ENCODE measurements at regions not wholly inside any gene's neighbourhood (a gene's known extent, or its start where the extent isn't known, plus 50 kb on each side); places are given as distances from the start of the nearest gene placed in this dataset.
"Not testable (repeated sequence)": the region's sequence is repeated elsewhere in the genome, so short reads cannot be mapped to it uniquely, and the experiment has no call there.

DNA sequence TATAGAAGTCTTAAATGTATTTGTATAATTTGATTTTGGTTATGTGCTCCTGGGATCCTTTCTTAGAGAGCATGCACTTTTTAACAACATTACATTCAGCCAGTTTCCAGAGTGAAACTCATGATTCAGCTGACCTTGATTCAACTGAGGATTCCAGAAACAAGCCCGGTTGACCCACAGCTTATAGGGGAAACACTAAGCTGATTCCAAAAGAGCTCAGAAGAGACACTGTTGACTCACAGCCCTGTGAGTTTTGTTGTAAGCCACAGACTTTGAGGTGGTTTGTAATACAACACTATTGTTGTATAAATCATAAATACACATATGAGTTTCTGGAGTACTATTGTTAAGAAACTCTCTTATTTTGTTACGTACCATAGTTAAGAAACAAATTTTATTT is 133.8 kb upstream of the MGAT4C start:
- Histone ChIP-seq H3K79me2 (ENCODE audit: control insufficient read depth, insufficient read depth, low read length) (no peaks in the 10 kb centered on the region), H4K5ac (ENCODE audit: low read length) (no peak overlapping the region), H3K4me3 (ENCODE audit: low read length) (no peak overlapping the region), H2BK5ac (ENCODE audit: low read length) (no peak overlapping the region), H3K9ac (ENCODE audit: low read length) (no peak overlapping the region), H2BK120ac (ENCODE audit: low read depth, low read length) (no peak overlapping the region), H3K56ac (ENCODE audit: low read length) (no peak overlapping the region), H3K27me3 (ENCODE audit: insufficient read depth, low read length, poor library complexity) (no peaks in the 10 kb centered on the region), H2BK15ac (replicated peaks; ENCODE audit: low read depth) (no peak overlapping the region), H3K79me1 (ENCODE audit: low read length) (no peaks in the 10 kb centered on the region), H2AK5ac (ENCODE audit: low read length) (no peak overlapping the region), H3K23ac (ENCODE audit: low read length) (no peak overlapping the region), H3K27ac (ENCODE audit: low read depth, low read length) (no peak overlapping the region), H3K18ac (ENCODE audit: low read length) (no peak overlapping the region), H3K4me1 (ENCODE audit: control insufficient read depth, low read depth, low read length) (no peaks in the 10 kb centered on the region), H4K8ac (ENCODE audit: low read depth, low read length) (no peak overlapping the region), H3K4me2 (ENCODE audit: low read length) (no peak overlapping the region), H3K36me3 (ENCODE audit: control insufficient read depth, insufficient read depth, low read length) (no peaks in the 10 kb centered on the region), H3K4ac (ENCODE audit: low read depth, low read length) (no peak overlapping the region)
- no CpG with 5 or more reads among the region's 2 CpGs for WGBS (ENCODE audit: extremely low coverage, insufficient coverage, low lambda C conversion rate)
- DNase-seq = no peak

DNA sequence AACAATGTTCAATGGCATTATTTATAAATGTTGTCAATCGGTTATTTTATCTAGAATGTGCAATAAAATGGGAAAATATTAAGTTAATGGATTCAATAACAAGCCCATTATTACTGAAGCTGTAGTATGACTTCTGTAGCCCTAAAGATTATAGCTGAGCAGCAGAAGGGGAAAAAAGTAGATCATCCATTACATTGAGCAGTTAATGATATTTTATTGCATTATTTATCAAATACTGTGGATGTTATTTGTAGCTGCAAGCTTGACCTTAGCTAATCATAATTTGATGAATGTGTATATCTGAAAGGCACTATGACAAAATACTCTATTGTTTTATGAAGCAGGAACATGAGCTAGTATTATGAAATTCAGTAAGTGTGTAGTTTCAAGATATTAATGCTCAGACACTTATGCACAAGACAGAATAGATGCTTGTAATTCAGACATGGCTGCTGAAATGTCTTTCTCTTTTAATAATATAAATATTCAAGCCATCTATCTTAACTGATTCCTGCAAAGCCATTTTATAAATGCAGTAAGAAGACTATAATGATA is 131.5 kb upstream of the MGAT4C start:
- H2BK5ac ChIP-seq (ENCODE audit: low read length) = no peak overlapping the region
- H3K4me1 ChIP-seq (ENCODE audit: control insufficient read depth, low read depth, low read length) = no peaks in the 10 kb centered on the region
- no peaks in the 10 kb centered on the region for H3K27me3 ChIP-seq (ENCODE audit: insufficient read depth, low read length, poor library complexity)
- H2BK15ac ChIP-seq (replicated peaks; ENCODE audit: low read depth) = no peak overlapping the region
- no peak overlapping the region for H3K4me2 ChIP-seq (ENCODE audit: low read length)
- WGBS (ENCODE audit: extremely low coverage, insufficient coverage, low lambda C conversion rate) = no CpG with 5 or more reads among the region's 1 CpG
- no peaks in the 10 kb centered on the region for H3K79me1 ChIP-seq (ENCODE audit: low read length)
- H4K5ac ChIP-seq (ENCODE audit: low read length) = no peak overlapping the region
- H3K4ac ChIP-seq (ENCODE audit: low read depth, low read length) = no peak overlapping the region
- H3K79me2 ChIP-seq (ENCODE audit: control insufficient read depth, insufficient read depth, low read length) = no peaks in the 10 kb centered on the region
- H2AK5ac ChIP-seq (ENCODE audit: low read length) = no peak overlapping the region
- no peak overlapping the region for H3K27ac ChIP-seq (ENCODE audit: low read depth, low read length)
- H3K36me3 ChIP-seq (ENCODE audit: control insufficient read depth, insufficient read depth, low read length) = no peaks in the 10 kb centered on the region
- no peak overlapping the region for H3K4me3 ChIP-seq (ENCODE audit: low read length)
- no peak overlapping the region for H3K56ac ChIP-seq (ENCODE audit: low read length)
- no peak overlapping the region for H4K8ac ChIP-seq (ENCODE audit: low read depth, low read length)
- H3K9ac ChIP-seq (ENCODE audit: low read length) = no peak overlapping the region
- H3K18ac ChIP-seq (ENCODE audit: low read length) = no peak overlapping the region
- DNase-seq = no peak
- H2BK120ac ChIP-seq (ENCODE audit: low read depth, low read length) = no peak overlapping the region
- no peak overlapping the region for H3K23ac ChIP-seq (ENCODE audit: low read length)

DNA sequence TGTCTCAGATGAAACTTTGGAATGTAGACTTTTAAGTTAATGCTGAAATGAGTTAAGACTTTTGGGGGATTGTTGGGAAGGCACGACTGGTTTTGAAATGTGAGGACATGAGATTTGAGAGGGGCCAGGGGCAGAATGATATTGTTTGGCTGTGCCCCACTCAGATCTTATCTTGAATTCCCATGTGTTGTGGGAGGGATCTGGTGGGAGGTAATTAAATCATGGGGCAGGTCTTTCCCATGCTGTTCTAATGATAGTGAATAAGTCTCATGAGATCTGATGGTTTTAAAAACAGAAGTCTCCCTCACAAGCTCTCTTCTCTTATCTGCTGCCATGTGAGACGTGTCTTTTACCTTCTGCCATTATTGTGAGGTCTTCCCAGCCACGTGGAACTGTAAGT is 127.6 kb upstream of the MGAT4C start:
- not testable (repeated sequence) for H2BK5ac ChIP-seq (ENCODE audit: low read length); H2BK15ac ChIP-seq (replicated peaks; ENCODE audit: low read depth); H3K4me2 ChIP-seq (ENCODE audit: low read length); H3K4me3 ChIP-seq (ENCODE audit: low read length); H3K18ac ChIP-seq (ENCODE audit: low read length); H3K36me3 ChIP-seq (ENCODE audit: control insufficient read depth, insufficient read depth, low read length); H4K8ac ChIP-seq (ENCODE audit: low read depth, low read length); H2BK120ac ChIP-seq (ENCODE audit: low read depth, low read length); H2AK5ac ChIP-seq (ENCODE audit: low read length); H3K79me2 ChIP-seq (ENCODE audit: control insufficient read depth, insufficient read depth, low read length); H3K4me1 ChIP-seq (ENCODE audit: control insufficient read depth, low read depth, low read length); H3K79me1 ChIP-seq (ENCODE audit: low read length); H3K27ac ChIP-seq (ENCODE audit: low read depth, low read length); H3K9ac ChIP-seq (ENCODE audit: low read length); H3K23ac ChIP-seq (ENCODE audit: low read length); H3K27me3 ChIP-seq (ENCODE audit: insufficient read depth, low read length, poor library complexity); H3K4ac ChIP-seq (ENCODE audit: low read depth, low read length); H3K56ac ChIP-seq (ENCODE audit: low read length); H4K5ac ChIP-seq (ENCODE audit: low read length)
- WGBS (ENCODE audit: extremely low coverage, insufficient coverage, low lambda C conversion rate) = no CpG with 5 or more reads among the region's 3 CpGs
- peak; percentile 0 for DNase-seq

DNA sequence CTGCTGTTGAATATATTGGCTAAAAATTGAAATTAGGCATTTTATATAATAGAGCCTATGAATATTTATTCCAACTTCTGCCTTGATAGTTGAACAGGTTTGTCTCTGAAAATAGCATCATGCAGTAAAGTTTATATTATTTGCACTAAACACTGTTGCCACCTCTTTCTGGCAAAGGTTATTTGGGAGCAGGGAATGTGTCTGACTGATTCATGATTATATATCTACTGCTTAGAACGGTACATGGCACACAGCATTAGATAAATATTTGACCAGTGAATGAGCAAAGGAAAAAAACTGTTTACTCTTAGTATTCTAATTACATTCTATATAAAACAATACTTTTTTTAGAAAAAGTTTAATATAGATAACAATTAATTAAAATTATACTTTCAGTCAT is 123.1 kb upstream of the MGAT4C start:
- Histone ChIP-seq H4K8ac (ENCODE audit: low read depth, low read length) (no peak overlapping the region), H3K4ac (ENCODE audit: low read depth, low read length) (no peak overlapping the region), H3K79me1 (ENCODE audit: low read length) (no peaks in the 10 kb centered on the region), H3K4me1 (ENCODE audit: control insufficient read depth, low read depth, low read length) (no peaks in the 10 kb centered on the region), H3K23ac (ENCODE audit: low read length) (no peak overlapping the region), H3K9ac (ENCODE audit: low read length) (no peak overlapping the region), H2BK120ac (ENCODE audit: low read depth, low read length) (no peak overlapping the region), H4K5ac (ENCODE audit: low read length) (no peak overlapping the region), H3K4me3 (ENCODE audit: low read length) (no peak overlapping the region), H3K36me3 (ENCODE audit: control insufficient read depth, insufficient read depth, low read length) (no peaks in the 10 kb centered on the region), H2BK15ac (replicated peaks; ENCODE audit: low read depth) (no peak overlapping the region), H3K27ac (ENCODE audit: low read depth, low read length) (no peak overlapping the region), H2AK5ac (ENCODE audit: low read length) (no peak overlapping the region), H2BK5ac (ENCODE audit: low read length) (no peak overlapping the region), H3K4me2 (ENCODE audit: low read length) (no peak overlapping the region), H3K56ac (ENCODE audit: low read length) (no peak overlapping the region), H3K18ac (ENCODE audit: low read length) (no peak overlapping the region), H3K79me2 (ENCODE audit: control insufficient read depth, insufficient read depth, low read length) (no peaks in the 10 kb centered on the region), H3K27me3 (ENCODE audit: insufficient read depth, low read length, poor library complexity) (no peaks in the 10 kb centered on the region)
- no peak for DNase-seq
- no CpG with 5 or more reads among the region's 1 CpG for WGBS (ENCODE audit: extremely low coverage, insufficient coverage, low lambda C conversion rate)

DNA sequence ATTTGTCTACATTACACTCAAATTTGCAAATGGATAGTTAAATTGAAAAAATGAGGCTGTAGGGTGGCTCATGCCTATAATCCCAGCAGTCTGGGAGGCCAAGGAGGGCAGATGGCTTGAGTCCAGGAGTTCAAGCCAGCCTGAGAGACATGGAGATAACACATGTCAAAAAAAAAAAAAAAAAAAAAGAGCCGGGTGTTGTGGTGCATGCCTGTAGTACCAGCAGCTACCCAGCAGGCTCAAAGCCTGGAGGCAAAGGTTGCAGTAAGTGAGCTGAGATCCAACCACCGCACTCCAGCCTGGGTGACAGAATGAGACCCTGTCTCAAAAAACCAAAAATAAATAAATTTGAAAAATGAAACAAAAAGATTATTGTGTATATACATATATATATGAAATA is 119.9 kb upstream of the MGAT4C start:
- peak; percentile 69 for DNase-seq
- Histone ChIP-seq H3K4me3 (ENCODE audit: low read length) (no peak overlapping the region), H3K27me3 (ENCODE audit: insufficient read depth, low read length, poor library complexity) (no peaks in the 10 kb centered on the region), H3K4ac (ENCODE audit: low read depth, low read length) (no peak overlapping the region), H2BK15ac (replicated peaks; ENCODE audit: low read depth) (no peak overlapping the region), H3K9ac (ENCODE audit: low read length) (no peak overlapping the region), H3K18ac (ENCODE audit: low read length) (no peak overlapping the region), H3K56ac (ENCODE audit: low read length) (no peak overlapping the region), H3K23ac (ENCODE audit: low read length) (no peak overlapping the region), H3K4me1 (ENCODE audit: control insufficient read depth, low read depth, low read length) (no peaks in the 10 kb centered on the region), H4K8ac (ENCODE audit: low read depth, low read length) (no peak overlapping the region), H2BK5ac (ENCODE audit: low read length) (no peak overlapping the region), H3K4me2 (ENCODE audit: low read length) (no peak overlapping the region), H3K79me2 (ENCODE audit: control insufficient read depth, insufficient read depth, low read length) (no peaks in the 10 kb centered on the region), H4K5ac (ENCODE audit: low read length) (no peak overlapping the region), H3K27ac (ENCODE audit: low read depth, low read length) (no peak overlapping the region), H3K79me1 (ENCODE audit: low read length) (no peaks in the 10 kb centered on the region), H2AK5ac (ENCODE audit: low read length) (no peak overlapping the region), H3K36me3 (ENCODE audit: control insufficient read depth, insufficient read depth, low read length) (no peaks in the 10 kb centered on the region), H2BK120ac (ENCODE audit: low read depth, low read length) (no peak overlapping the region)
- no CpG with 5 or more reads among the region's 2 CpGs for WGBS (ENCODE audit: extremely low coverage, insufficient coverage, low lambda C conversion rate)

DNA sequence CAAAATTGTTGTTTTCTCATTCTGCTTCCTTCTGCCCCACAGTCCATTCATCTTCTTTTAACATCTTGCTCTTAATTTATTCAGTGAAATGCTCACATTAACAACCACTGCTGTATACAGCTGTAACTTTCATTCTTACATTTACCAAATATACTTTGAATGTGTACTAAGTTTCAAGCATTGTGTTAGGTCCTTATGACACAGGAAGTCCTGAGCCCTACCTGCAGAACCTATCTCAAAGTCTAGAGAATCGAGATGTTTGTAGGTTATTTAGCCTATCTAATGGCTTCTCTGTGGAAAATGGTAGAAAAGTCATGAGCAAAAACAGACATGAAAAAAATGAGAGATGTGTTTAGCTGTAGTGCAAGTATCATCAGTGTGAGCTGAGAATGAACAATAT is 117.6 kb upstream of the MGAT4C start:
- H4K8ac ChIP-seq (ENCODE audit: low read depth, low read length) = no peak overlapping the region
- no peaks in the 10 kb centered on the region for H3K79me2 ChIP-seq (ENCODE audit: control insufficient read depth, insufficient read depth, low read length)
- H3K9ac ChIP-seq (ENCODE audit: low read length) = no peak overlapping the region
- H3K36me3 ChIP-seq (ENCODE audit: control insufficient read depth, insufficient read depth, low read length) = no peaks in the 10 kb centered on the region
- no peak overlapping the region for H2BK120ac ChIP-seq (ENCODE audit: low read depth, low read length)
- H3K4me3 ChIP-seq (ENCODE audit: low read length) = no peak overlapping the region
- H4K5ac ChIP-seq (ENCODE audit: low read length) = no peak overlapping the region
- no peak overlapping the region for H3K23ac ChIP-seq (ENCODE audit: low read length)
- no peak overlapping the region for H3K56ac ChIP-seq (ENCODE audit: low read length)
- H2AK5ac ChIP-seq (ENCODE audit: low read length) = no peak overlapping the region
- WGBS (ENCODE audit: extremely low coverage, insufficient coverage, low lambda C conversion rate) = no CpG with 5 or more reads among the region's 1 CpG
- H3K18ac ChIP-seq (ENCODE audit: low read length) = no peak overlapping the region
- DNase-seq = no peak
- H2BK15ac ChIP-seq (replicated peaks; ENCODE audit: low read depth) = no peak overlapping the region
- no peaks in the 10 kb centered on the region for H3K4me1 ChIP-seq (ENCODE audit: control insufficient read depth, low read depth, low read length)
- no peak overlapping the region for H3K4me2 ChIP-seq (ENCODE audit: low read length)
- no peaks in the 10 kb centered on the region for H3K79me1 ChIP-seq (ENCODE audit: low read length)
- H3K27ac ChIP-seq (ENCODE audit: low read depth, low read length) = no peak overlapping the region
- H3K4ac ChIP-seq (ENCODE audit: low read depth, low read length) = no peak overlapping the region
- no peaks in the 10 kb centered on the region for H3K27me3 ChIP-seq (ENCODE audit: insufficient read depth, low read length, poor library complexity)
- H2BK5ac ChIP-seq (ENCODE audit: low read length) = no peak overlapping the region

All from mesendoderm (in vitro differentiated cells).